Endothelial cell (in vitro differentiated cells): ENCODE measurements at regions not wholly inside any gene's neighbourhood (a gene's known extent, or its start where the extent isn't known, plus 50 kb on each side); places are given as distances from the start of the nearest gene placed in this dataset.

Source experiments
- DNase-seq: peaks from one replicate; pipeline ENCODE4 v3.0.0; 2021; ENCODE audit warnings: low spot score
- H3K27ac Mint-ChIP-seq: one replicate; pipeline ENCODE4 v1.8.0; 2021; ENCODE audit warnings: mixed read lengths, inconsistent platforms; ENCODE audit not compliant: unreplicated experiment
- H3K27me3 Mint-ChIP-seq: one replicate; pipeline ENCODE4 v1.8.0; 2021; ENCODE audit warnings: mild to moderate bottlenecking, moderate library complexity, mixed read lengths, inconsistent platforms; ENCODE audit not compliant: unreplicated experiment
- H3K36me3 Mint-ChIP-seq: one replicate; pipeline ENCODE4 v1.8.0; 2021; ENCODE audit warnings: mild to moderate bottlenecking, low read depth, mixed read lengths, inconsistent platforms; ENCODE audit not compliant: unreplicated experiment
- H3K4me1 Mint-ChIP-seq: one replicate; pipeline ENCODE4 v1.8.0; 2021; ENCODE audit warnings: mild to moderate bottlenecking, mixed read lengths, inconsistent platforms; ENCODE audit not compliant: unreplicated experiment
- H3K4me3 Mint-ChIP-seq: one replicate; pipeline ENCODE4 v1.8.0; 2021; ENCODE audit warnings: mild to moderate bottlenecking, mixed read lengths, inconsistent platforms; ENCODE audit not compliant: unreplicated experiment
- H3K9me3 Mint-ChIP-seq: one replicate; pipeline ENCODE4 v1.8.0; 2021; ENCODE audit warnings: mixed read lengths, inconsistent platforms; ENCODE audit not compliant: unreplicated experiment
- TF ChIP-seq, protein P1 (sequence below): fragments of 200-600 bp; sonication (generic); IDR thresholded peaks from one replicate; pipeline ENCODE4 v1.5.0; 2021; ENCODE audit warnings: antibody characterized with exemption; ENCODE audit not compliant: unreplicated experiment

DNA sequence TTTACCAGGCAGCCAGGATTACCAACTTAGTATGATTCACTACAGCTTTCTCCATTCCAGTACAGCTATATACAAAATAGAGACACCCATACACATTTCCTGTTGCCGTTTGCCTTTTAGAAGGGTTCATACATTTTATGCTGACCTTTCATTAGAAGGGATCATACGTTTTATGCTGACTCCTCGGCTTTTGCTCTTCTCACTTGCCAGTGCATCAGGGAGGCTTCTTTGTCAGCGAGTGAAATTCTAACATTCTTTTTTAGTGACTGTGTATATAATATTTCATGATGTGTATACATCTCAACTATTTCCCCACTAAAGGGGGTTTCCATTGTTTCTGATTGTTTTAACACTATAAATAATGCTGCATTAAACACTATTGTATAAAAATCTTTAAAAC, 552.6 kb downstream of the TRIML1 start:
- peaks cover 1% of the 10 kb centered on the region for H3K27me3 Mint-ChIP-seq
- no peaks in the 10 kb centered on the region for H3K36me3 Mint-ChIP-seq
- no peak for DNase-seq
- TF ChIP-seq, protein P1, sequence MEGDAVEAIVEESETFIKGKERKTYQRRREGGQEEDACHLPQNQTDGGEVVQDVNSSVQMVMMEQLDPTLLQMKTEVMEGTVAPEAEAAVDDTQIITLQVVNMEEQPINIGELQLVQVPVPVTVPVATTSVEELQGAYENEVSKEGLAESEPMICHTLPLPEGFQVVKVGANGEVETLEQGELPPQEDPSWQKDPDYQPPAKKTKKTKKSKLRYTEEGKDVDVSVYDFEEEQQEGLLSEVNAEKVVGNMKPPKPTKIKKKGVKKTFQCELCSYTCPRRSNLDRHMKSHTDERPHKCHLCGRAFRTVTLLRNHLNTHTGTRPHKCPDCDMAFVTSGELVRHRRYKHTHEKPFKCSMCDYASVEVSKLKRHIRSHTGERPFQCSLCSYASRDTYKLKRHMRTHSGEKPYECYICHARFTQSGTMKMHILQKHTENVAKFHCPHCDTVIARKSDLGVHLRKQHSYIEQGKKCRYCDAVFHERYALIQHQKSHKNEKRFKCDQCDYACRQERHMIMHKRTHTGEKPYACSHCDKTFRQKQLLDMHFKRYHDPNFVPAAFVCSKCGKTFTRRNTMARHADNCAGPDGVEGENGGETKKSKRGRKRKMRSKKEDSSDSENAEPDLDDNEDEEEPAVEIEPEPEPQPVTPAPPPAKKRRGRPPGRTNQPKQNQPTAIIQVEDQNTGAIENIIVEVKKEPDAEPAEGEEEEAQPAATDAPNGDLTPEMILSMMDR: no peak
- H3K9me3 Mint-ChIP-seq: no peaks in the 10 kb centered on the region
- no peak overlapping the region for H3K27ac Mint-ChIP-seq
- peaks cover 4% of the 10 kb centered on the region for H3K4me1 Mint-ChIP-seq
- H3K4me3 Mint-ChIP-seq: no peak overlapping the region

DNA sequence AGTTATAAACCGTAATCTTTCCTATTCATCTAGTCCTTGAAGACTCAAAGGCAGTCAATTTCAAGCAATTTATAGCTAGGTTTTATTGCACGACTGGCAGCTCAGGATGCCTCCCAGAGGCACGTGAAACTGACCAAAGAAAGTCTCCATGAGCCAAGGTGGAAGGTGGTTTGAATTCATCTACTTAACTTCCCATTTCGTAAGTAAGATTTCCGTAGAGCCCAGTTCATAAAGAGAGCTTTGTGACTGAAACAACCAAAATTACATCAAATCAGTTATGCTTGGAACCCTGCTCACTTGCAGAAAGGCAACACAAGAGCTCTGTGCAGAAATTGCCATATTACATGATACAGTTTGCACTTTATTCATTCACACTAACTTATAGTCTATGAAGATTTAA, 556.0 kb downstream of the TRIML1 start:
- DNase-seq: no peak
- Mint-ChIP-seq H3K9me3 (no peaks in the 10 kb centered on the region), H3K4me1 (no peaks in the 10 kb centered on the region), H3K4me3 (no peak overlapping the region), H3K27me3 (no peaks in the 10 kb centered on the region), H3K27ac (no peak overlapping the region), H3K36me3 (no peaks in the 10 kb centered on the region)
- TF ChIP-seq, protein P1: no peak

DNA sequence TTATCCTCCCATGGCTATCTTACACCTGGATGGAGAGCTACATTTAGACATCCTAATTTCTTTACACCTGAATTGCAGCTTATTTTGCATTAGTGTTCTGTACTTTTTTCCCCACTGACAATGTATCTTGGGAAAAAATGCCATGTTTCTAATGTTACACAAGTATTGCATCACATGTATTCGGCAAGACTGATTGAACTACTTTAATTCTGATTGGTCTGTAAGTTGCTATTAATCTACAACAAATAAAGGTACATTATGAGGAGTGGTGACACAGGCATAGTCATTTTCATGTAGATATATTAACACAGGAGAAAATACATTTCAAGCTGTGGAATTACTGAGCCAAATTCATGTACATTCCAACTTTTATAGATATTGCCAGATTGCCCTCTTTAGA, 558.0 kb downstream of the TRIML1 start:
- TF ChIP-seq, protein P1: no peak
- Mint-ChIP-seq H3K36me3 (no peaks in the 10 kb centered on the region), H3K9me3 (no peaks in the 10 kb centered on the region), H3K4me1 (no peaks in the 10 kb centered on the region), H3K4me3 (no peak overlapping the region), H3K27ac (no peak overlapping the region), H3K27me3 (no peaks in the 10 kb centered on the region)
- DNase-seq: no peak

DNA sequence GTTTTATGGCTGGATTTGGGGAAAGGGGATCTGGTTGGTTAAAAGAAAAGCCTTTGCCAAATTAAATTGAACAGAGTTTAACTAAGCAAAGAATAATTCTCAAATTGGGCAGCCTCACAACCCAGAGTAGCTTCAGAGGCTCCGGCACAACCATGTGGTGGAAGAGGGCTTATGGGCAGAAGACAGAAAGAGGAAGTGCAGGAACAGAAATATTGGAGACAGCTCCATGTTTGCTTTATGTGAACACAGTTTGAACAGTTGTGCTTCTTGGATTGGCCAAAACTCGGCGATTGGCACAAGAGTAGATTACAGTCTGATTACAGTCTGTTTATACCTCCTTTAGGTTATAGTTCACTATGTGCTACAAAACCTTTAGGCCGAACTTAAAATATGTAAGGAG, 562.7 kb downstream of the TRIML1 start:
- Mint-ChIP-seq H3K4me3 (no peak overlapping the region), H3K27ac (no peak overlapping the region), H3K36me3 (no peaks in the 10 kb centered on the region), H3K9me3 (no peaks in the 10 kb centered on the region), H3K4me1 (no peaks in the 10 kb centered on the region), H3K27me3 (no peaks in the 10 kb centered on the region)
- no peak for DNase-seq
- TF ChIP-seq, protein P1: no peak

DNA sequence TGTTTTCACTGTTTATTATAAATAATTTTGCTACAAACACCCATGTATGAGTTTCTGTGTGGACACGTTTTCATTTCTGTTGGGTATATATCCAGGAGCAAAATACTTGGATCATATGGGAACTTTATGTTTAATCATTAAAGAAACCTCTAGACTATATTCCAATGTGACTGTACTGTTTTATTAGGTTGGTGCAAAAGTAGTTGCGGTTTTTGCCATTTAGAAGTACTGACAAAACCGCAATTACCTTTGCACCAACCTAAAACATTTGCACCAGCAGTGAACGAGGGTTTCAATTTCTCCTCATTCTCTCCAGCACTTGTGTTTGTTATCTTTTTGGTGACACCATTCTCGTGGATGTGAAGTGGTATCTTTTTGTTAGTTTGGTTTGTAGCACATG, 565.0 kb downstream of the TRIML1 start:
- no peak for DNase-seq
- H3K4me1 Mint-ChIP-seq: no peaks in the 10 kb centered on the region
- TF ChIP-seq, protein P1: no peak
- H3K36me3 Mint-ChIP-seq: no peaks in the 10 kb centered on the region
- H3K27ac Mint-ChIP-seq: no peak overlapping the region
- H3K9me3 Mint-ChIP-seq: no peaks in the 10 kb centered on the region
- no peak overlapping the region for H3K4me3 Mint-ChIP-seq
- H3K27me3 Mint-ChIP-seq: no peaks in the 10 kb centered on the region
